ENCODE measurements at regions not wholly inside any gene's neighbourhood (a gene's known extent, or its start where the extent isn't known, plus 50 kb on each side); places are given as distances from the start of the nearest gene placed in this dataset.
A peak's percentile ranks its signal among the peaks of the same experiment; 100 is the strongest.
"Not testable (repeated sequence)": the region's sequence is repeated elsewhere in the genome, so short reads cannot be mapped to it uniquely, and the experiment has no call there.

DNA sequence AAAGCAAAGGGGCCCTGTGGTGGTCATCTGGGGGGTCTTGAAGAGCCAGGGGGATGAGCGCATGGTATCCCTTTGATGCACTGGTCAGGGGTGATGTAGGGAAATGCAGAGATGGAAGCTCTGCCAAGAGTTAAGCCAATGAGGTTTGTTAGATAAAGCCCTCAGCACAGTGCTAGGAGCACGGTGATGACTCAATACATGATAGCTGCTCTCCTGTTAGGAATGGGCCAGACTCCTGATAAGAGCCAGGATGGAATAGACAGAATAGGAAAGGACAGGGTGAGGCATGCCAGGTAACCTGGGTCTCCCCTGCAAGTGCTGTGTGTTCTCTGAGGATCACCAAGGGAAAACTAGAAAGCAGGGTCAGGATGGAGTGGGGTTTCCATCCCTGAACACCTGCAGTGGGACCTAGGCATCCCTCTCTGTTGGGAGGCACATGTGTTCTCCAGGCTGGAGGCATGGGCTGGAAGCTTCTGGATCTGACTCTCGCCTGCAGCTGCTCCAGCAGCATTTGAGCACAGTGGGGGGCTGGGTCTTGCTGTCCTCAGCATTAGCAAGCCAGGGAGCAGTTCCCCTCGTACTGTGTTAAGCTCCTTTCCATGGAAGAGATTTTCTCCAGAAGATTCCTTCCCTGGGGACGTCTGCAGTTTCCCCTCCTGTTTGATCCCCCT, 71.8 kb upstream of the TIAM2 start:
- no peak for DNase-seq

DNA sequence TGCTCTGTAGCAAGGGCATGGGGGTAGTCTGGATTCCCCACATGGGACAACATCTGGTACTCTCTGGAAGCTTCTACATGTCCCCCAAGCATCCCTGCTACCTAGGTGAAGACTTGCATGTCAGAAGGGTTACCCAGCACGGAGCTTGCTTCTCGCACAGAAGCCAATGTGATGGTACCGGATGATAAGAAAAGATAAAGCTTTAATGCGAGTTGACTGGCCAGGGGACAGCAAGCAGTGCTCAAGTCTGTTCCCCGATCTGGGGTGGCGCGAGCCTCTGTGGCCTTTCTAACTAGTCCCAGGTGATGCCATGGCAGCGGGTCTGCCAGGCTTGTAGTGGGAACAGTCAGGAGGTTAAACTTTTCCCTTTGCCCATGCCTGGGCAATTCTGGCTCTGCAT, 70.0 kb upstream of the TIAM2 start:
- DNase-seq, result no peak

DNA sequence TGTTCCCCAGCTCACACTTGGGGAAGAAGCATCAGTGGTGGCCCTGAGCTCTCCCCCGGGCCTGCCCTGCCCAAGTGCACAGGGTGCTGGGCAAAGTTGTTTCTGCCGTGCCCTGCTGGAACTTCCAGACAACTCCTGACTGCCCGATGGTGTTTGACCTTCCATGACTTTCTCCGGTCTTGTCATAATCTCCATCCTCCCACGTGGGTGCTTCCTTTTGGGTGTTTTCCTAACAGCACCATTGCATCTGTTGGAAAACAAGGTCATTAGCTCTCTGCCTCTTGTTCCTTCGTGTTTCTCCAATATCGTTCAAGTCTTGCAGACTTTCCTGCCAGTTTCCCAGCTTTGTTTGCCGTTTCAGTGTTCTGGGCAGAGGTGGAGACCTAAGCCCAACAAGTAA, 68.7 kb upstream of the TIAM2 start:
- no peak for DNase-seq

DNA sequence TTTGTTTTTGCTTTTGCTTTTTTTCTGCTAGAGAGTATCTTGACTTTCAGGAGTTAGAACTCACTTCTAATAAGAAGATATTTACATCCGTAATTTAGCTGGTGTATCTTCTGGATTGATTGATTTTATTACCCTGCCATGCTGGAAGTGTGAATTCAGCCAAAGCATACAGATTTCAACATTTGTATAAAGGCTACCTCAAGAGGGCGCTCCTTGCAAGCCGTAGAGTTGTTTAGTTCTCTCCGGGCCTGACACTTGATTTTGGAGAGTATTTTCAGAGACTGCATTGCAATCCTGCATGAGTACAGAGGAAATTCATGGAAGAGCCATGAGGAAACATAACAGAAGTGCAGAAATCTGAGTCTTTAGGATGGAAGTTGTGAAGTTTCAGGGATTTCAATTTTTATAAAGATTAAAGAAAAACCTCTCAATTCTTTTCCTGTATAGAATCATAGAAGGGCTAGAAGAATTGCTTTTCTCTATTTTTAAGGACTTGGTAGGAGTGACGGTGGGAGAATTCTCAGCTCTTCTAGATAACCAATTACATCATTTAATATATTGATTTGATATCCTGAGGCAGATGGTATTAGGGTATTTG, 66.7 kb upstream of the TIAM2 start:
- DNase-seq, result peak; percentile 73

DNA sequence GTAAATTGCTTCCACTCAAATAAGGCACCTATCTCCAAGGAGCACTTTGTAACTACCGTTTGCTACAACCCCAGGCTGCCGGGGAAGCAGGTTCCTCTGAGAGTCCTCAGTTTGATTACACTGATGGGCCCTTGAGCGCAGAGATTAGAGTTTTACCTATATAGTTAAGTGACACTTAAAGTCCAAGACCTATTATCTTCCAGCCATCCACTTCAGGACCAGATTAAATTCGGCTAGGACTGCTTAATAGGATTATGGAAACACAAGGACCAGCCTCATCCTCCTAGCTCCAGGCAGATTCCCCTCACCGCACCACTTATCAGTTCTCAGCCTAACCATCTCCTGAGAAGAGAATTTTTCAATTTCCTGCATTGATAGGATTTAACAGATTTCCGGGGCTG, 64.7 kb upstream of the TIAM2 start:
- no peak for DNase-seq

DNA sequence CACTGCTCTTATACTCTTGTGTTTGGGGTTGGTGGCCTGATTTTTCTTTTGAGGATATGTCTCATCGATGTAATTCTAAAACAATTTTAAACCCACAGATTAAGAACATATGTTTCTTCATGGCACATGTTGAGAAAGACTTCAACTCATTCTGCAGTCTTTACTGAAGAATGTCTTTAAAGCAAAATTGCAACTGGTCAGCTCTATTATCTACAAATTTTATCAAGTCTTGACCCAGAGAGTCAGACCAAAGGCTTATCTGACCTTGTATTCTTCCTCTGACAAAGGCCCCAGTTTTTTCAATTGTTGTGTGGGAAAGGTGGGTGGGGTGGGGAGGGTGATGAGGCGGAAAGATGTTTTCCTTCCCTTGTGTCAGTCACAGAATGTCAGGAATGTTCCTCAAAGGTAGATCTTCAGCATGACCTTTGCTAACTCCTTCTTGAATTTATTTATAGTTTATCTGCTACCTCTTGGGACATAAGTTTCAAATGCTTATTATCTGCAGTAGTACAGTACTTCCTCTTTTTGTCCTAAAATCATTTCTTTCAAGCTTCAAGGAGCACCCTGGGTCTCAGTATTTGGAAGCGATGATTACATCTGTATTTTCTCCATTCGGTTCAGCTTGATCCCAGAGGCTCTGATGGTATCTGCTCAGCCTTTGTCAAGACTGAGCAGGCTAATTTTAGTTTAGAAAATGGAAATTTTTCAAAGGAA, 63.2 kb upstream of the TIAM2 start:
- DNase-seq, result no peak

DNA sequence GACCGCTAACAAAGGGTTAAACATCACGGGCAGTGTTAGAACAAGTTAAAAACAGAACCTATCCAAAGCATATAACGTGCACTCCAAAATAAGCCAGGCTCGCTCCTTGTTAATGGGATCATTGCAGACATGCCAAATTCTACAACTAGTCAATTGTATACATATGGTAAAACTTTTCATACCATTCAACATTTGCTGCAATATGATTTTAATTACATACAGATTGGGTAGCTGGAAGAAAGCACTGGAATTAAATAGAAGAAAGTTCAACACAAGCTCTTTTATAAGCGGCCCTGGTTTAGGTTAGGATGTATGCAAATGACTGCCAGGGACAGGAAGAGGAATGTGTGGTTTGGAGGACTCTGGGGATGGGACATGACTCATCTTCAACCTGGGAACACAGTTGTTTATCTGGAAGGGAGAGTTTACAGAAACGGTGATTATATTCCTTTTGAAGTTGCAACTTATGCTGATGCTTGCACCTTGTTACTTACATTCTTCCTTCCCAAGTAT, 62.5 kb upstream of the TIAM2 start:
- no peak for DNase-seq

DNA sequence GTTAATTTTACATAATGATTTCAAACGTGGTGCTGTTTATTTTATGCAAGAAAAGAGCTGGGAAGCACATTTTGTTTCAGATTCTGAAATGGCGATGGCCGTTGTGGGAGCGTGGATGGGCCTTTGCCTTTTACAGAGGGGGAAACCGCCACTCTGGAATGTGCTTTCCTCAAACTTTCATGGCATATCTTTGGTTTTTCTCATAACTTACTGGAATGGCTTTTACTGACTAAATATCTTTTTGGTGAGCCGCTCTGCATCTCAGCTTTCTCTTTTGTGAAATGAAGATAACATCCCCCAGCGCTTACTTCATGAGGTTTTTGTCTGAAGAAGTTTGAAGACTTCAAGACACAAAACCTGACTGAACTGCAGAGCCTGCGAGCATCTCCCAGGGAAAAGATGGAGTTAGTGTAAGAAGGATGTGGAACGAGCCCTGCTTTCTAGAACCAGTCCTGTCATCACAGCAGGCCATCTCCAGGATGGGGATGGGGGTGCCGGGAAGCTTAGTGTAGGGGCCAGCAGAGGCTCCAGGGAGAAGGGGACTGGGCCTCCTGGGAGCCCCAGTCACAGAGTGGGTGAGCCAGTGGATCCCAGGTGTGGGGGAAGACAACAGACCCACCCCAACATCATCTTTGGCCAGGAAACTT, 61.8 kb upstream of the TIAM2 start:
- DNase-seq, result no peak

DNA sequence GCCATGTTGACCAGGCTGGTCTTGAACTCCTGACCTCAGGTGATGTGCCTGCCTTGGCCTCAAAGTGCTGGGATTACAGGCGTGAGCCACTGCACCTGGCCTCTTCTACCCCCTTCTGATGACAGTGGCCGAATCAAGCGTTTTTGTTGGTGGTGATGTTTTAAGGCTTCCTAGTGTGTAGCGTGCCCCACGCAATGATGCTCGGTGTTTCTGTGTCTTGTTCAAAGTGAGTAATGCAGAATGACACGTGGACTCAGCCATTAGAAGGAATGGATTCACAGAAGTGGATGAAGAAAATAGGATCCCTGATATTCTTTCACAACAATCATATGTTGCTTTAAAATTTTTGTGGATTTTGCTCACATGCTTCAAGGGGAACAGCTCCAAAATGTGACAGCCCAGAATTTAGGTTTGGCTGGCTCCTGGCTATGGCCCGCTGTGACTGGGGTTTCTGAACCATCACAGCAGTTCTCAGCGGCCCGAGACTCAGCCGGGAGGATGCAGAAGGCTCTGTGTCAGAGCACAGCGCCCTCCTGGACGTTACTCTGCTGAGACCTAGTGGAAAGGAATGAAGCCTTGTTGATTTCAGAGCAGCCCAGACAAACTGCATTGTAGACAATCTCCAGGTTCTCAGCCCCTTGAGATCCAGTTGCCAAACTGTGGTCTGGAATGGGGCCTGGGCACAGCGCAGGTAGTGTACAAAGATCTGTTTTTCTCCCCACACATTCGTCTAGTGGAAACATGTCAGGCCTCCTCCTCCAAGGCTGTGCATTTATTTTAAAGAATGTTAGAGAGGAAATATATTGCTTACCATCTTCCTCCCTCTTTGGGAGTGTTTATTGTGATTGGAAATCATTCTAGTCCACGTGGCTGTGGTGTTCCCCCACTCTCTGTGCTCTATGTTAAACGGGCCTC, 57.6 kb upstream of the TIAM2 start:
- DNase-seq, result no peak

DNA sequence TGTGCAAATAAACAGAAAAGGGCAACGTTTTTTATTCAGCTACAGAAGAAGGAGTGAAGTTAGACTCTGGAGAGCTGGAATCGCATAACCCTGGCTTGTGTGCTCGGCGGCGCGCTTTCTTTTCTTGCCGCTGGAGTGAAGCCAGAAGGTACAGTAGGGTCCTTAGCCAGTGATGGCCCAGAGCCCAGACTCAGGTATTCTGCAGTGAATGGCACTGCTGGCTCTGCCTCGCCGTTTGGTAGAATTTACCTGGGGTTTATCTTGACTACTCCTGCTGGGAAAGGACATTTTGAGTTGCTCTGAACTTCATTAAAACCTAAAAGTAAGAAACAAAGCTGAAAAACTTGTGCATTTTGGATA, 56.9 kb upstream of the TIAM2 start:
- no peak for DNase-seq

DNA sequence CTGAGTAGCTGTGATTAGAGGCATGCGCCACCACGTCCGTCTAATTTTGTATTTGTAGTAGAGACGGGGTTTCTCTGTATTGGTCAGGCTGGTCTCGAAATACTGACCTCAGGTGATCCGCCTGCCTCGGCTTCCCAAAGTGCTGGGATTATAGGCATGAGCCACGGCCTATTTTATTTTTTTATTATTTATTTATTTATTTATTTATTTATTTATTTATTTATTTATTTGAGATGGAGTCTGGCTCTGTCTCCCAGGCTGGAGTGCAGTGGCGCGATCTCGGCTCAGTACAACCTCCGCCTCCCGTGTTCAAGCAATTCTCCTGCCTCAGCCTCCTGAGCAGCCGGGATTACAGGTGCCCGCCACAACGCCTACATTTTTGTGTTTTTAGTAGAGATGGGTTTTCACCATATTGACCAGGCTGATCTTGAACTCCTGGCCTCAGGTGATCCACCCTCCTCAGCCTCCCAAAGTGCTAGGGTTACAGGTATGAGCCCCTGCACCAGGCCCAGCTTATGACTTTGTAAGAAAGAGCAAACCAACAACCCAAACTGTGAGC, 56.3 kb upstream of the TIAM2 start:
- not testable (repeated sequence) for DNase-seq

DNA sequence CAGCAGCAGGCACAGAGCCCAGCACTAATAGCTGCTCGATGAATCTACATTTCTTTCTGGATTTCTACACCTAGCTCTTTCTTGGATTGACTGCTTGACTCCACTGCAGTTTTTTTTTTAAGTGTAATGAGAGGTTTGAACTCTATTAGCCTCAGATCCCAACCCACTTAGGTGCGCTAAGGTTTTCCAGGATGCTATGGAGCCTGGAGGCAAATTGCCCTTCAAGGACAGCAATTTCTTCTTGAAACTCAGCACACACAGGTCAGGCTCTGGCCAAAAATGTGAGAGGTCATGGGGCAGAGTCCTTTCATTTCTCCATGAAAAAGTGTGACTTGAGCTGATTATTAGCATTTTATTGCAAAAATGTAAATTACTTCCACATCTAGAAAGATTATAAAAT, 52.3 kb upstream of the TIAM2 start:
- DNase-seq, result no peak

DNA sequence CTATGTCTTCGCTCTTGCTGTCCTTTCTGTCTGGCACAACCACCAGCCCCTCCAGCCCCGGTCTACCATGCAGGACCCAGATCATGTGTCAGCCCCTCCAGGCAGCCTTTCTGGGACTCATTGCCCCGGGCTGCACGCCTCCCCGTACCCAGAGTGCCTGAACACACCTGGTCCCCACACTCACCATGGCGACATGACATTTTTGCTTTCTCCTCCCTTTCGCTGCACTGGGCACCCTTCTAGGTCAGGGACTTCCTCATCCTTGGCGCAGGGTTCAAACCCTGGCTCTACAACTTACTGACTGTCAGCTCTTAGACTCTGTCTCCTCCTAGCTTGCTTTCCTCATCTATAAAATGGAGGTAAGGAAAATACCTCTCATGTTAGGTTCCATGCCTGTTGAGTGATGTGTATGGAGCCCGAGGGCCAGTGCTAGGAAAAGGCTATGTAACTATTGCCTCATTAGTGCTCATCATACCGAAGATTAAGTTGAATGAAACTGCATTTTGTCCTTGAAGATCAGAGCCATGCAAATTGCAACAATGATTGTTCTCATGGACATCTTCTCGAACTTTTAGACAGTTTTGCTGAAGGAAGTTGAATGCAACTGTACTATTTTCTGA, 49.7 kb upstream of the TIAM2 start:
- no peak for DNase-seq
